ENCODE measurements at regions not wholly inside any gene's neighbourhood (a gene's known extent, or its start where the extent isn't known, plus 50 kb on each side); places are given as distances from the start of the nearest gene placed in this dataset.

GRCh38 chr20:24772667-24773066 lies 176.4 kb upstream of the CST7 start:
- no peak for TF ChIP-seq CTCF (conservative IDR thresholded peaks at IDR 0.05)
- no peak for TF ChIP-seq EZH2 (IDR thresholded peaks at IDR 0.05; ENCODE audit: low read depth)

All from PC-9 (cell line).